Keratinocyte (primary cell): ENCODE measurements at regions not wholly inside any gene's neighbourhood (a gene's known extent, or its start where the extent isn't known, plus 50 kb on each side); places are given as distances from the start of the nearest gene placed in this dataset.

ENCODE experiments used
- DNase-seq: peaks from one replicate; pipeline ENCODE4 v3.0.0-alpha.2; 2011; ENCODE audit warnings: low read depth, missing footprints, low spot score
- FAIRE-seq: peaks from 2 replicates; lab custom pipeline; 2011; peaks lifted over from hg19 to GRCh38; lab: Jason Lieb, UNC
- H2AFZ ChIP-seq: 2 replicates; pipeline ENCODE4 v1.6.0; 2012; ENCODE audit warnings: low read length, control low read depth, inconsistent platforms; ENCODE audit not compliant: control insufficient read depth
- H3K27ac ChIP-seq: 2 replicates; pipeline ENCODE4 v1.5.1; 2011; ENCODE audit warnings: low read length; ENCODE audit not compliant: control insufficient read depth, insufficient read depth
- H3K27me3 ChIP-seq: 3 replicates; pipeline ENCODE4 v1.6.0; 2011; ENCODE audit warnings: low read length; ENCODE audit not compliant: control insufficient read depth, insufficient read depth; ENCODE audit errors: extremely low read depth
- H3K36me3 ChIP-seq, 2 experiments: 2 replicates in 1 of 2; 3 replicates in 1 of 2; pipeline ENCODE4 v1.5.1; 2011; ENCODE audit warnings: low read length in 2 of 2, mild to moderate bottlenecking in 1 of 2; ENCODE audit not compliant: control insufficient read depth in 2 of 2, insufficient read depth in 2 of 2; ENCODE audit errors: extremely low read depth in 1 of 2
- H3K4me1 ChIP-seq: 3 replicates; pipeline ENCODE4 v1.5.1; 2011; ENCODE audit warnings: low read length; ENCODE audit not compliant: control insufficient read depth, insufficient read depth; ENCODE audit errors: extremely low read depth
- H3K4me2 ChIP-seq: 3 replicates; pipeline ENCODE4 v1.6.0; 2011; ENCODE audit warnings: low read depth, low read length; ENCODE audit not compliant: control insufficient read depth, insufficient read depth; ENCODE audit errors: extremely low read depth
- H3K4me3 ChIP-seq, 3 experiments: fragments of 200-600 bp in 1 of 3; sonication (generic) in 1 of 3; 2 replicates in 2 of 3; 3 replicates in 1 of 3; pipeline ENCODE4 v1.5.1; 2011 to 2016; ENCODE audit warnings: low read length in 3 of 3, mild to moderate bottlenecking in 3 of 3, control low read depth in 2 of 3, inconsistent platforms in 1 of 3, low read depth in 1 of 3, mixed read lengths in 1 of 3, mixed run types in 1 of 3, moderate library complexity in 1 of 3; ENCODE audit not compliant: control insufficient read depth in 2 of 3, insufficient read depth in 2 of 3; ENCODE audit errors: extremely low read depth in 1 of 3
- H3K79me2 ChIP-seq: 2 replicates; pipeline ENCODE4 v1.6.0; 2012; ENCODE audit warnings: low read length; ENCODE audit not compliant: control insufficient read depth, insufficient read depth
- H3K9ac ChIP-seq: 3 replicates; pipeline ENCODE4 v1.6.0; 2011; ENCODE audit warnings: low read length; ENCODE audit not compliant: control insufficient read depth, insufficient read depth; ENCODE audit errors: extremely low read depth
- H3K9me1 ChIP-seq: 3 replicates; pipeline ENCODE4 v1.6.0; 2011; ENCODE audit warnings: low read length; ENCODE audit not compliant: control insufficient read depth, insufficient read depth; ENCODE audit errors: extremely low read depth
- H3K9me3 ChIP-seq: 2 replicates; pipeline ENCODE4 v1.5.1; 2012; ENCODE audit warnings: low read depth, low read length; ENCODE audit not compliant: control insufficient read depth
- H4K20me1 ChIP-seq: 3 replicates; pipeline ENCODE4 v1.6.0; 2011; ENCODE audit warnings: low read length; ENCODE audit not compliant: control insufficient read depth, insufficient read depth; ENCODE audit errors: extremely low read depth
- CTCF ChIP-seq, 3 experiments: IDR thresholded peaks in 1 of 3; conservative IDR thresholded peaks in 1 of 3; optimal IDR thresholded peaks in 1 of 3; 2 replicates in 2 of 3; 3 replicates in 1 of 3; pipeline versions ENCODE3 to v1.5.1; 2011; ENCODE audit warnings: low read length in 3 of 3, mild to moderate bottlenecking in 3 of 3, moderate library complexity in 2 of 3, control low read depth in 1 of 3, inconsistent platforms in 1 of 3; ENCODE audit not compliant: insufficient read depth in 2 of 3; ENCODE audit errors: extremely low read depth in 1 of 3
- EZH2 ChIP-seq: IDR thresholded peaks from one replicate; pipeline ENCODE4 v1.6.1; 2012; ENCODE audit warnings: inconsistent platforms, mild to moderate bottlenecking, low read length, moderate library complexity
- dilution Hi-C: fragments of 300-500 bp; cut with MboI; formaldehyde crosslinking; loops from one replicate; pipeline ENCODE4 v1.7.0; 2020; ENCODE audit warnings: low sequenced_read_pairs; ENCODE audit not compliant: extremely low pct_ligation_motif_present

GRCh38 chr18:22344445-22344844, 73.3 kb downstream of the CTAGE1 start:
- Histone ChIP-seq H3K4me2 (no peak overlapping the region), H3K36me3 (no peaks in the 10 kb centered on the region), H3K9ac (no peak overlapping the region), H3K9me1 (no peaks in the 10 kb centered on the region), H3K27ac (no peak overlapping the region), H2AFZ (no peak overlapping the region), H3K27me3 (peaks cover 15% of the 10 kb centered on the region), H3K79me2 (no peaks in the 10 kb centered on the region), H3K4me1 (peaks cover 12% of the 10 kb centered on the region), H3K4me3 (no peak overlapping the region), H3K9me3 (no peaks in the 10 kb centered on the region), H4K20me1 (no peaks in the 10 kb centered on the region)
- dilution Hi-C loops, result no loop called here
- FAIRE-seq, result no peak
- TF ChIP-seq EZH2 (no peak), CTCF (optimal IDR thresholded peaks at IDR 0.05 in 1 of 3, IDR thresholded peaks at IDR 0.05 in 1 of 3, conservative IDR thresholded peaks at IDR 0.05 in 1 of 3; ENCODE audit: extremely low read depth in 1 of 3, insufficient read depth in 2 of 3, low read length in 3 of 3) (no peak)
- no peak for DNase-seq

- no peaks in the 10 kb centered on the region for H3K9me3 ChIP-seq
- TF ChIP-seq EZH2 (no peak), CTCF (optimal IDR thresholded peaks at IDR 0.05 in 1 of 3, IDR thresholded peaks at IDR 0.05 in 1 of 3, conservative IDR thresholded peaks at IDR 0.05 in 1 of 3; ENCODE audit: extremely low read depth in 1 of 3, insufficient read depth in 2 of 3, low read length in 3 of 3) (no peak)
- H3K27ac ChIP-seq, result no peak overlapping the region
- no peak overlapping the region for H2AFZ ChIP-seq
- no peak for FAIRE-seq
- H3K79me2 ChIP-seq, result no peaks in the 10 kb centered on the region
- DNase-seq, result no peak
- H3K4me1 ChIP-seq, result peaks cover 4% of the 10 kb centered on the region
- dilution Hi-C loops, result no loop called here
- H3K4me2 ChIP-seq, result no peak overlapping the region
- no peaks in the 10 kb centered on the region for H3K9me1 ChIP-seq
- no peak overlapping the region for H3K4me3 ChIP-seq
- H3K9ac ChIP-seq, result no peak overlapping the region
- H3K36me3 ChIP-seq, result no peaks in the 10 kb centered on the region
- peaks cover 6% of the 10 kb centered on the region for H3K27me3 ChIP-seq
- no peaks in the 10 kb centered on the region for H4K20me1 ChIP-seq
Observed at GRCh38 chr18:22343613-22344012, 74.1 kb downstream of the CTAGE1 start.
